ENCODE measurements at regions not wholly inside any gene's neighbourhood (a gene's known extent, or its start where the extent isn't known, plus 50 kb on each side); places are given as distances from the start of the nearest gene placed in this dataset.

DNA sequence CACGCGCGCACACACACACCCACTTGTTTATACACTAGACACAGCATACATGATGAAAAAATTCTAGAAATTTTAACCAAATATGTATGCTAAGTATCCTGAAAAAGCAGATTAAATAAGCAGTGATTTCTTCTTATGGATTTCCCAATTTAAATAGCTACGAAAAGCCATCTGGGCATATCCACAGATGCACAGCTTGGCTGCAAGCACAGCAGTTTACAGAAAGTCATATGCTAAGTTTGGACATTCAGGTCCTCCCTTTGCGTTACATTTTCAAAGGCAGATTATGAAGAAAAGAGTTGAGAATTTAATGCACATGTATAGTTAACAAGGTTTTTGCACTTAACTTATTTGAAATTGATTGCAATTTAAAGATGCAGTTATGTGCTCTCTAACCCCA is 542.2 kb upstream of the EPHA5 start:
- no TSS peak for BruUV-seq (replicated peaks)
- no peaks in the 10 kb centered on the region for H3K9me3 ChIP-seq (ENCODE audit: low read depth, low read length, poor library complexity, severe bottlenecking)
- intact Hi-C loops (cut with micrococcal nuclease; ENCODE audit: unreplicated experiment), result no loop called here
- CTCF ChIA-PET, result no interaction called here
- no peaks in the 10 kb centered on the region for H3K27me3 ChIP-seq (replicated peaks; ENCODE audit: insufficient read depth, low read depth, low read length, poor library complexity)
- H3K36me3 ChIP-seq (ENCODE audit: insufficient read depth, low read length, poor library complexity, severe bottlenecking), result no peaks in the 10 kb centered on the region
- POLR2A ChIA-PET (ENCODE audit: low non-redundant PET), result no interaction called here
- TF ChIP-seq EZH2 (IDR thresholded peaks at IDR 0.05; ENCODE audit: borderline replicate concordance, low read depth, low read length, poor library complexity, severe bottlenecking) (no peak), CTCF (conservative IDR thresholded peaks at IDR 0.05; ENCODE audit: low read depth, low read length) (no peak)
- DNase-seq (ENCODE audit: low spot score), result no peak
- no peak overlapping the region for H3K4me3 ChIP-seq (ENCODE audit: low read depth, low read length, poor library complexity, severe bottlenecking)
- no peak overlapping the region for H3K27ac ChIP-seq (ENCODE audit: low read depth, low read length, poor library complexity, severe bottlenecking)
- no peaks in the 10 kb centered on the region for H3K4me1 ChIP-seq (ENCODE audit: insufficient read depth, low read length, poor library complexity, severe bottlenecking)

- Histone ChIP-seq H3K4me3 (ENCODE audit: low read depth, low read length, poor library complexity, severe bottlenecking) (no peak overlapping the region), H3K27me3 (replicated peaks; ENCODE audit: insufficient read depth, low read depth, low read length, poor library complexity) (no peaks in the 10 kb centered on the region), H3K4me1 (ENCODE audit: insufficient read depth, low read length, poor library complexity, severe bottlenecking) (no peaks in the 10 kb centered on the region), H3K9me3 (ENCODE audit: low read depth, low read length, poor library complexity, severe bottlenecking) (no peaks in the 10 kb centered on the region), H3K36me3 (ENCODE audit: insufficient read depth, low read length, poor library complexity, severe bottlenecking) (no peaks in the 10 kb centered on the region), H3K27ac (ENCODE audit: low read depth, low read length, poor library complexity, severe bottlenecking) (no peak overlapping the region)
- ChIA-PET POLR2A (ENCODE audit: low non-redundant PET) (no interaction called here), CTCF (no interaction called here)
- intact Hi-C loops (cut with micrococcal nuclease; ENCODE audit: unreplicated experiment), result no loop called here
- no TSS peak for BruUV-seq (replicated peaks)
- no peak for DNase-seq (ENCODE audit: low spot score)
- TF ChIP-seq CTCF (conservative IDR thresholded peaks at IDR 0.05; ENCODE audit: low read depth, low read length) (no peak), EZH2 (IDR thresholded peaks at IDR 0.05; ENCODE audit: borderline replicate concordance, low read depth, low read length, poor library complexity, severe bottlenecking) (no peak)
These were observed 534.4 kb upstream of the EPHA5 start for GRCh38 chr4:66204534-66205247.

GRCh38 chr4:66202870-66203269 is 532.6 kb upstream of the EPHA5 start:
- no peaks in the 10 kb centered on the region for H3K9me3 ChIP-seq (ENCODE audit: low read depth, low read length, poor library complexity, severe bottlenecking)
- DNase-seq (ENCODE audit: low spot score), result no peak
- intact Hi-C loops (cut with micrococcal nuclease; ENCODE audit: unreplicated experiment), result no loop called here
- no peak for TF ChIP-seq EZH2 (IDR thresholded peaks at IDR 0.05; ENCODE audit: borderline replicate concordance, low read depth, low read length, poor library complexity, severe bottlenecking)
- TF ChIP-seq CTCF (conservative IDR thresholded peaks at IDR 0.05; ENCODE audit: low read depth, low read length), result no peak
- no peak overlapping the region for H3K27ac ChIP-seq (ENCODE audit: low read depth, low read length, poor library complexity, severe bottlenecking)
- BruUV-seq (replicated peaks), result no TSS peak
- no peaks in the 10 kb centered on the region for H3K4me1 ChIP-seq (ENCODE audit: insufficient read depth, low read length, poor library complexity, severe bottlenecking)
- POLR2A ChIA-PET (ENCODE audit: low non-redundant PET), result no interaction called here
- no peaks in the 10 kb centered on the region for H3K27me3 ChIP-seq (replicated peaks; ENCODE audit: insufficient read depth, low read depth, low read length, poor library complexity)
- H3K36me3 ChIP-seq (ENCODE audit: insufficient read depth, low read length, poor library complexity, severe bottlenecking), result no peaks in the 10 kb centered on the region
- CTCF ChIA-PET, result no interaction called here
- H3K4me3 ChIP-seq (ENCODE audit: low read depth, low read length, poor library complexity, severe bottlenecking), result no peak overlapping the region
